Ectodermal cell (in vitro differentiated cells): ENCODE measurements at regions not wholly inside any gene's neighbourhood (a gene's known extent, or its start where the extent isn't known, plus 50 kb on each side); places are given as distances from the start of the nearest gene placed in this dataset.
"Not testable (repeated sequence)": the region's sequence is repeated elsewhere in the genome, so short reads cannot be mapped to it uniquely, and the experiment has no call there.

Source experiments
- H3K27ac ChIP-seq: 2 replicates; pipeline ENCODE4 v1.7.0; 2013; ENCODE audit warnings: mild to moderate bottlenecking, low read depth, low read length; ENCODE audit not compliant: insufficient read depth, poor library complexity, severe bottlenecking
- H3K27me3 ChIP-seq: 2 replicates; pipeline ENCODE4 v1.7.0; 2013; ENCODE audit warnings: mild to moderate bottlenecking, low read length; ENCODE audit not compliant: insufficient read depth, control insufficient read depth, poor library complexity, severe bottlenecking
- H3K36me3 ChIP-seq: one replicate; pipeline ENCODE4 v1.7.0; 2013; ENCODE audit warnings: low read length; ENCODE audit not compliant: control insufficient read depth, insufficient read depth
- H3K4me1 ChIP-seq: one replicate; pipeline ENCODE4 v1.7.0; 2013; ENCODE audit warnings: low read length; ENCODE audit not compliant: control insufficient read depth, insufficient read depth
- H3K4me3 ChIP-seq: 2 replicates; pipeline ENCODE4 v1.7.0; 2013; ENCODE audit warnings: low read depth, low read length, control low read depth; ENCODE audit not compliant: insufficient read depth
- H3K9me3 ChIP-seq: 2 replicates; pipeline ENCODE4 v1.7.0; 2013; ENCODE audit warnings: mild to moderate bottlenecking, low read length, moderate library complexity; ENCODE audit not compliant: control insufficient read depth
- WGBS, 2 experiments: methylation state at CpG; one replicate each; pipeline ENCODE4 v1.1.7; 2013; ENCODE audit warnings: missing lambda C conversion rate in 2 of 2; 5-methylcytosine and 5-hydroxymethylcytosine counted together

GRCh38 chr20:29533566-29534177 lies 1723.8 kb upstream of the DEFB115 start:
- not testable (repeated sequence) for H3K4me3 ChIP-seq, H3K36me3 ChIP-seq, H3K4me1 ChIP-seq, H3K27ac ChIP-seq, H3K9me3 ChIP-seq, H3K27me3 ChIP-seq
- 61 to 70% methylated on average over 4 of the region's 4 CpGs for WGBS, 2 experiments

- 89 to 90% methylated on average over 43 of the region's 44 CpGs for WGBS, 2 experiments
Observed at GRCh38 chr20:29566901-29567635, 1690.4 kb upstream of the DEFB115 start.

DNA sequence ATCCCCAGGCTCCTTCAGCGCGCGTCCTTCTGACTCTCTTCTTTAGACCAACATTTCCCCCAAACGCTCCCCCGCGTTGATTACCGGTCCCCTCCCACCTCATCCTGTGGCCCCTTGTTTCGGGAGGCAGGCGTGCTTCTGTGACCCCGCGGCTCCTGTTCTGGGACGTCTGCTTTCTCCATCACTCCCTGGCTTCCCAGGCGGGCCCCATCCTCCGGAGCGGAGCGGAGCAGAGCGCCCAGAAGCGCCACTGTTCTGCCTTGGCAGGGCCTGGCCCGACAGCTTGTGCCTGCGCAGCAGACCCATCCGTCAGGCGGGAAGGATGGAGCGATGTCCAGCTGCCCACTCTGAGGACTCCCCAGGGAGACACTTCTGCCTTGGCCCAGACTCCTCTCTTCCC lies 1689.8 kb upstream of the DEFB115 start:
- H3K27me3 ChIP-seq, H3K9me3 ChIP-seq, H3K27ac ChIP-seq, H3K4me1 ChIP-seq, H3K36me3 ChIP-seq, H3K4me3 ChIP-seq: not testable (repeated sequence)
- WGBS, 2 experiments = 85 to 89% methylated on average over 23 of the region's 23 CpGs

More at GRCh38 chr20:29566901-29567635, 1690.4 kb upstream of the DEFB115 start:
- H3K27me3 ChIP-seq, H3K4me3 ChIP-seq, H3K27ac ChIP-seq, H3K4me1 ChIP-seq, H3K9me3 ChIP-seq, H3K36me3 ChIP-seq: not testable (repeated sequence)

GRCh38 chr20:29570126-29570525 lies 1687.3 kb upstream of the DEFB115 start:
- not testable (repeated sequence) for H3K9me3 ChIP-seq, H3K36me3 ChIP-seq, H3K27me3 ChIP-seq, H3K4me1 ChIP-seq, H3K27ac ChIP-seq, H3K4me3 ChIP-seq
- WGBS, 2 experiments = 57 to 67% methylated on average over 5 of the region's 5 CpGs

- H3K9me3 ChIP-seq, H3K4me3 ChIP-seq, H3K36me3 ChIP-seq, H3K4me1 ChIP-seq, H3K27ac ChIP-seq, H3K27me3 ChIP-seq: not testable (repeated sequence)
- 76 to 84% methylated on average over 2 of the region's 2 CpGs for WGBS, 2 experiments
Observed at GRCh38 chr20:29589530-29589929, 1667.9 kb upstream of the DEFB115 start.

DNA sequence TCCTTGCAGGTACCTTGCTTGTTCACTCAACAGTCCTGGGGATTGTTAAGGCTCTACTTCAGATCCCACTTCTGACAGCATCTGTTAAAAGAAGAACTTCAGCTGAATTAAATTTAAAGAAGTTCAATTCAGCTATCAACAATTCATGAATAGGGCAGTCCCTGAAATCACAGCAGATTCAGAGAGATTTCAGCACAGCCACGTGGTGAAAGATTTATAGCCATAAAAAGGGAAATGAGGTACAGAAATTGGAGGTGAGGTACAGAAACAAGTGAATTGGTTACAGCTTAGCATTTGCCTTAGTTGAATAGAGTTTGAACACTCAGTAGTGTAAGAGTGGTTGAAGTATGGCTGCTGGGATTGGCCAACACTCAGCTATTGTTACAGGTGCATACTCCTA lies 1653.3 kb upstream of the DEFB115 start:
- H3K4me1 ChIP-seq, H3K36me3 ChIP-seq, H3K9me3 ChIP-seq, H3K27me3 ChIP-seq, H3K4me3 ChIP-seq, H3K27ac ChIP-seq: not testable (repeated sequence)
- WGBS, 2 experiments = 0 to 5% methylated on average over 1 of the region's 1 CpG

DNA sequence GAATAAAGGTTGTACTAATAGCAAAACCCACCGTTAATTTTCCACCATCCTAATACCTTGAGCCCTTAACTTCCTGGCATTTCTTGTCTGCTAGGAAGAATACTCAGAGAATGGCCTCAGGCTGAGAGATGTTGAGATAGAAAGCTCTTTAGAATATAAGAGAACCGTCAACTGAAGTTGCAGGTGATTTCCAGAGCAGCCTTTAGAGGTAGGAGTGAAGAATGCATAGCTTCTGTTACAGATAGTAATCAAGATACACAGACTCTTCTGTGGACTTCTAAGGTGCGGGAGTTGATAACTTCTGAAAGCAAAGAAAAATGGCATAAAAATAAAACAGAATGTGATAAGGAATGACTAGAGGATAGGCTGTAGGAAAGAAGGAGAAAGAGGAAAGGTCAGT lies 1651.3 kb upstream of the DEFB115 start:
- H3K4me3 ChIP-seq, H3K27me3 ChIP-seq, H3K36me3 ChIP-seq, H3K9me3 ChIP-seq, H3K27ac ChIP-seq, H3K4me1 ChIP-seq: not testable (repeated sequence)
- 53 to 76% methylated on average over 1 to 2 of the region's 3 CpGs for WGBS, 2 experiments

DNA sequence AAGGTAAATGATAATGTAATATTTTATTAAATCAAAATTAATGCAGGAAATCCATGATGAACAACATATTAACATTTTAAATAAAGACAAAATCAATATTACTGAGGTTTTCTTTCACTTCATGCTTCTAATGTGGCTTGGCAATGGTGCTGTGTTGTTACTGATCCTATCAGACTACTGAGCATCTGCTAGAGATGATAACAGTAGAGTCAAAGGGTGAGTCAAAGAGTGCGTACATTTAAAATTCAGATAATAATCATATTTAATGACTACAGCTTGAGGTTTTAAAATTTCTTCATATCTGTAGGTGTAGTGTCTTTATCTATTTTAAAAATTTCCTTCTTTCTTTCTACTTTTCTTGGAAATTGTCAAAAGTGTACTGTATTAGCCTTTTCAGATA lies 1628.1 kb upstream of the DEFB115 start:
- not testable (repeated sequence) for H3K4me1 ChIP-seq, H3K9me3 ChIP-seq, H3K27ac ChIP-seq, H3K36me3 ChIP-seq, H3K27me3 ChIP-seq, H3K4me3 ChIP-seq
- no CpG with 5 or more reads among the region's 1 CpG for WGBS, 2 experiments
